ENCODE measurements at regions not wholly inside any gene's neighbourhood (a gene's known extent, or its start where the extent isn't known, plus 50 kb on each side); places are given as distances from the start of the nearest gene placed in this dataset.
A peak's percentile ranks its signal among the peaks of the same experiment; 100 is the strongest.
"Not testable (repeated sequence)": the region's sequence is repeated elsewhere in the genome, so short reads cannot be mapped to it uniquely, and the experiment has no call there.

DNA sequence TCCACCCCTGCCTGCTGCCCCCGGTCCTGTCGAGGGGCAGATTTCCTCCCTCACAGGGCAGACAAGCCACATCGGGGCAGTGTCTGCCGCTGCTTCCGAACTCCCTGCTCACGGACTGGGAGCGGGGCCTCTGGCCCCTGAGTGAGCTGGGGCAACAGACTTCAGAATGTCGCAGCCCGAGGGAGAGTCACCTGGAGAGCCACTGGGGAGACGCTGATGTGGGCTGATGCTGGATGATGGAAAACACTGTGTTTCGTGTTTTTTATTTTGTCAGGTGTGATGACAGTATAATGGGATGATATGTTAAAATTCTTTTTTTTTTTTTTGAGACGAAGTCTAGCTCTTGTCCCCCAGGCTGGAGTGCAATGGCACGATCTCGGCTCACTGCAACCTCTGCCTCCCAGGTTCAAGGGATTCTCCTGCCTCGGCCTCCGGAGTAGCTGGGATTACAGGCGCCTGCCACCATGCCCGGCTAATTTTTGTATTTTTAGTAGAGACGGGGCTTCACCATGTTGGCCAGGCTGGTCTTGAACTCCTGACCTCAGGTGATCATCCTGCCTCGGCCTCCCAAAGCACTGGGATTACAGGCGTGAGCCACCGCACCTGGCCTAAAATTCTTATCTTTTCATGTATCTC is 52.1 kb upstream of the SEPTIN5 start:
- DNase-seq (ENCODE audit: low spot score), result not testable (repeated sequence)

DNA sequence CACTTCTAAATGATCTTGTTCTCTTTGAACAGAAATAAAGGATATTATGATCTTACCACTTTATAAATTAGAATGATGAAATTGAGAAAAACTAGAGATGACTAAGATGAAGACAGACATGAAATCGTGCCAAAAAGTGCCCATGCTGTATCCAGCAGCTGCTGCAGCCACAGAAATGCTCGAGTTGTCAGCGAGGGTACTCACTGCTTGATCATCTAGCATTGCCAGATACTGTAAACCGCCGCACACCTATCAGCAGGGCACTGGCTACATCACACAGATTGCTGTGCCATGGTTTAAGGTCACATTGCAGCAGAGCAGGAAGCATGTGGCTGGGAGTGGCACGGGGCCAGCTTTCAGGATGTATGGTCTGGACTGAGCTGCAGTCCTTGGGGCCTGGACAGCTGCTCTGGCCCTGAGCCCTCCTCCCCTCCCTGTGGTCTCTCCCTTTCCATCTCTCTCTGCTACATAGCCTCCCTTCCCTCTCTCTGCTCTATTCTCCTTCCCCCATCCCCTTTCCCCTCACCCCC is 51.0 kb upstream of the SEPTIN5 start:
- peak; percentile 75 for DNase-seq (ENCODE audit: low spot score)

DNA sequence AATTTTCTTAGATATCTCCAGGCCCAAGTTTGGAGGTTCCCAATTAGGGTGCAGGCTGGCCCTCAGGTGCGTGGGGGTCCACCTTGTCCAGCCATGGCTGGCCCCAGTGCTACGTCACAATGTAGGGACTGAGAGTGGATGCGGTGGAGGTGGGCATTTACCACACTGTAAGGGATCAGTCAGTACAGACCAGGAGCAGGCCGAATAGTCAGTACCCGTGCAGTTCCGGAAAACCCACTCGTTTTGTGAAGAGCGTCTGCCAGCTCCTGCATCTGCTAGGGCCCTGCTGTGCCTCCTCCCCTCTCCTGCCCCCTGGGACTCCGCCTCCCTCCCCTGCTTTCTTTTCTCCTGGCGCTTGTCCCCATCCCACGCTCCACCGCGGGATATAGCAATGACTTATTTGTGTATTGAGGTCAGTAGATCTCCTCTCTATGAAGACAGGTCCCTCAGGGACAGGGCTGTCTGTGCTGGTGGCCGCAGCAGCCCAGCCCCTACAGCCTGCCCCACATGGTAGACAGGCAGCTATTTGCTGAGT is 50.4 kb upstream of the SEPTIN5 start:
- DNase-seq (ENCODE audit: low spot score), result peak; percentile 65

DNA sequence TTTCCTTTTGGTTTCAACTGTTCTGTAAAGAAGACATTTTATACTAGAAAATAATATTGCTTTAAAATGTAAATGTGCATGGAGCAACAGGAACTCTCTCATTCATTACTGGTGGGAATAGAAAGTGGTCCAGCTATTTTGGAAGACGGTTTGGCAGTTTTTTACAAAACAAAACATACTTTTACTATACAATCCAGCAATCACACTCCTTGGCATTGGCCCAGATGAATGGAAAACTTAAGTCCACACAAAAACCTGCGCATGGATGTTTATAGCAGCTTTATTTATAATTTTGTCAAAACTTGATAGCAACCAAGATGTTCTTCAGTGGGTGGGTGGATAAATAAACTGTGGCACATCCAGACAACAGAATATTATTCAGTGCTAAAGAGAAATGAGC is 49.9 kb upstream of the SEPTIN5 start:
- no peak for DNase-seq (ENCODE audit: low spot score)

Data from AG08396 (cell line).